SK-N-MC (cell line): ENCODE measurements at regions not wholly inside any gene's neighbourhood (a gene's known extent, or its start where the extent isn't known, plus 50 kb on each side); places are given as distances from the start of the nearest gene placed in this dataset.

Source experiments
- DNase-seq: peaks from one replicate; pipeline ENCODE4 v3.0.0-alpha.2; 2011; ENCODE audit warnings: low read depth, low spot score
- H3K27ac ChIP-seq: fragments of 200-600 bp; sonication (generic); 2 replicates; pipeline ENCODE4 v1.5.1; 2016; ENCODE audit warnings: mixed run types
- H3K36me3 ChIP-seq: fragments of 200-600 bp; sonication (generic); 2 replicates; pipeline ENCODE4 v1.6.1; 2017; ENCODE audit warnings: antibody characterized with exemption, low read length, mixed read lengths; ENCODE audit not compliant: insufficient read depth
- H3K4me3 ChIP-seq: fragments of 200-600 bp; sonication (generic); 2 replicates; pipeline ENCODE4 v1.5.1; 2016
- H3K9ac ChIP-seq: fragments of 200-600 bp; sonication (generic); 2 replicates; pipeline ENCODE4 v1.8.0; 2017; ENCODE audit warnings: mixed run types, mixed read lengths; ENCODE audit not compliant: insufficient read length
- H3K9me3 ChIP-seq: fragments of 200-600 bp; sonication (generic); 2 replicates; pipeline ENCODE4 v1.6.1; 2017; ENCODE audit warnings: low read depth, mild to moderate bottlenecking, antibody characterized with exemption, low read length, moderate library complexity, mixed read lengths
- EZH2 ChIP-seq: fragments of 200-600 bp; sonication (generic); IDR thresholded peaks from one replicate; pipeline ENCODE4 v1.6.1; 2017; ENCODE audit warnings: antibody characterized with exemption
- FOXP2 ChIP-seq: optimal IDR thresholded peaks from 2 replicates; pipeline ENCODE3; 2011; ENCODE audit warnings: mild to moderate bottlenecking, moderate library complexity; ENCODE audit not compliant: insufficient read depth; ENCODE audit errors: extremely low read length, control extremely low read depth
- POLR2AphosphoS5 ChIP-seq: IDR thresholded peaks from 2 replicates; pipeline ENCODE4 v1.6.1; 2012; ENCODE audit warnings: mild to moderate bottlenecking, low read depth, low read length, borderline replicate concordance

DNA sequence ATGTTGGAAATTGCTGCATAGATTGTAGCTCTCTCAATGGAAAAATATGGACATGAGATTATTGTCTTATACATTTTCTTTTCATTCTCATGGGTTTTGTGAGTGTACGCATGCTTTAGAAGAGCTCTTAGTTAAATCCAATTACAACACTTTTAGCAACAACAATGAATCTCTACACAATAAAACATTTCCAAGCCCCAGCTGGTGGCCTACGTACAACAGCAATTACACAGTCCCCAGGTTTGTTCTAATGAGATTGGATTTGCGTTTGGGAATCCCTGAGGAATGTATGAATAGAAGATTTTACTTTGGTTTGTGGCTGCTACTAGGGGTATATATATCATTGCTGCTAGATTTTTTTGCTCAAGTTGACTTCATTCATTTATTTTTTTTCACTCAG lies 98.6 kb downstream of the FHDC1 start:
- TF ChIP-seq POLR2AphosphoS5 = no peak
- no peak for TF ChIP-seq FOXP2
- TF ChIP-seq EZH2 = no peak
- DNase-seq = no peak
- no peak overlapping the region for H3K27ac ChIP-seq
- H3K4me3 ChIP-seq = no peak overlapping the region
- H3K36me3 ChIP-seq = no peaks in the 10 kb centered on the region
- H3K9me3 ChIP-seq = no peaks in the 10 kb centered on the region
- no peak overlapping the region for H3K9ac ChIP-seq

DNA sequence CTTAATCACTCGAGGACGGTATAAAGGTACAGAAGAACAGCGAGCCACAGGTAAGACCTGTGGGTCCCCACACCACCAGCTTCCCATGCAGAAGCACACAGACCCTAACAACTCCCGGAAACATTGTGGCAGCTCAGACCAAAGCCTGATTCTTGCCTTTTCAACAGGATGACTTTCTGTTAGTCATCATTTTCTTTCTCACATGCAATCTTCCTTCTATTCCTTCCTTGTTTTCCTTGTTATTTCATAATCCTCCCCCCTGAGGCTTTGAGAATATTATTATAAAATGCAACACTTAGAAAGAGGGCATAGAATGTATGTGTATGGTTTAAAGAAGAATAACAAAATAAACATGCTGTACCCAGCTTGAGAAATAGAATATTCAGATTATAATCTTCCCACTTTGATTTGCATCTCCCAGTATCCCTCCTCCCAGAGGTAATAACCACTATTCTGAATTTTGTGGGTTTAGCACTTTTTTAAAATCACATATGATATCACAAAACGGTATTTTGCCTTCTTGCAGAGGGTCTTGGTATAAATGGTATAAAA lies 100.9 kb downstream of the FHDC1 start:
- H3K27ac ChIP-seq = no peak overlapping the region
- no peak overlapping the region for H3K9ac ChIP-seq
- no peaks in the 10 kb centered on the region for H3K36me3 ChIP-seq
- H3K4me3 ChIP-seq = no peak overlapping the region
- DNase-seq = no peak
- no peaks in the 10 kb centered on the region for H3K9me3 ChIP-seq
- no peak for TF ChIP-seq POLR2AphosphoS5
- TF ChIP-seq EZH2 = no peak
- no peak for TF ChIP-seq FOXP2

DNA sequence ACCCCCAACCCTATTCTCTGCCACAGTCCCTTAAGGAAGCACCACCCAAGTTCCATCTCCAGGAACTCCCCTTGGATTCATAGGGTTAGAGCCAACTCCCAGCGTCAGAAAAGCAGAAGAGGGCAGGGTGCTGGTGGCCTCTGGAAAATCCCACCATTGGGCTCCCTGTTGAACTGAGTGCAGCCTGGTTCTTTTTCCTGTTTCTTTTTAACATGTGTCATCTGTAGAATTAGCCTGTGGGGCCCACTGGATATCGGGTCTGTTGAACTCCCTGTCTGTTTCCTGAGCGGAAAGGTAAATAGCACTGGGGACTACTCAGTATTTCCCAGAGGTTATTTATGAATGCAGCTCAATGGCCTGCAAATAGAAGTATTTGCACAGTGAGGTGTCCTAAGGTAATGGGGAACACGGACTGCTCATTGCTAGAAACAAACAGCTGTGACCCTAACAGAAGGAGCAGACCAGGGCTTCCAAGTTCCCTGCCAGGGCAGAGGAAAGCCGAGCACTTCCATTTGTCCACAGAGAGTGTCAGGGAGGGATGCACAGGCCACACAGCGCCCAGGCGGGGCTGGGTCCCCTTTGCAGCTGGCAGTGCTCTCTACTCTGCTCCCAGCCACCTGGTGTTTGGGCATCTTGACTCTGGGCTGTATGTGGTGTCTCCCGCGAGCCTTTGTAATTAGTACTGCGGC lies 102.6 kb downstream of the FHDC1 start:
- Histone ChIP-seq H3K36me3 (no peaks in the 10 kb centered on the region), H3K9me3 (no peaks in the 10 kb centered on the region), H3K27ac (no peak overlapping the region), H3K4me3 (no peak overlapping the region), H3K9ac (no peak overlapping the region)
- DNase-seq = no peak
- TF ChIP-seq POLR2AphosphoS5 (no peak), FOXP2 (no peak), EZH2 (no peak)

DNA sequence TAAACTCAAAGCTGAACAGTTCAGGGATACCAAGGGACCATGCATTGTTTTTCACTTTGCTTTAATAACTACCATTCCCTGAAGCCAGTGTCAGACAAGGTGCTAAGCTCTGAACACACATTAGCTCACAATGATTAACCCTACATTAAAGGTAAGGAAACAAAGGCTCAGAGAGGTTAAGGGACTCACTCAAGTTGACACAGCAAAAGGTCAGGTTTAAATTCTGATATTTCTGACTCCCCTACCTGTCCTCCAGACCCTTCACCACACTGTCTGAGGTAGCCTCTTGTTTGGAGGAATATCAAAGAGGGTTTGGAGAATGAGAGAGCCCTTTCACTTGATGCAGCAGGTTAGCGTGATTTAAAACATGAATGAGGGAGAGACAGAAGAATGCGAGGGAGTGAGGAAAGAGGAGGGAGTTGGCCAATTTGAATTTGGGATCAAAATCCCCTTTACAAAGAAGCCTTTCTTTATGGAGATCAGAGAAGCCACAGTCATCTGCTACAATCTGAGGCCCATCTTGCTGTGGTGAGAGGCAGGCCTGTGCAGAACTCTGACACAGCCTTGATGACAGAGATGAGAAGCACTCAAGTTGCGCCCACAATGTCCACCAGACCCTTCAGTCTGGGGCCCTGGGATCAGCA lies 103.5 kb downstream of the FHDC1 start:
- Histone ChIP-seq H3K4me3 (no peak overlapping the region), H3K9ac (no peak overlapping the region), H3K36me3 (no peaks in the 10 kb centered on the region), H3K9me3 (no peaks in the 10 kb centered on the region), H3K27ac (no peak overlapping the region)
- no peak for TF ChIP-seq POLR2AphosphoS5
- TF ChIP-seq EZH2 = no peak
- no peak for TF ChIP-seq FOXP2
- no peak for DNase-seq

DNA sequence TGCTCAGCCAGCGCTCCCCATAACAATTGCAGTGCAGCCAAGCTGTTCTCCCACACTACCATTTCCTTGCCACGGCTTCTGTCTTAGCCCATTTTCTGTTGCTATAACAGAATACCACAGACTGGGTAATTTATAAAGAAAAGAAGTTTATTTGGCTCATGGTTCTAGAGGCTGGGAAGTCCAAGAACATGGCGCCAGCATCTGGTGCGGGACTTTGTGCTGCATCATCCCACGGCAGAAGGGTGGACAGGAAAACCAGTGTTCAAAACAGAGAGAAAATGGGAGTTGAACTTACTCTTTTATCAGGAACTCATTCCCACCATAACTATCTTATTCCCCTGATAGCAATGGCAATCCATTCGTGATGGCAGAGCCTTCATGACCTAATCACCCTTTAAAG lies 104.6 kb downstream of the FHDC1 start:
- Histone ChIP-seq H3K27ac (no peak overlapping the region), H3K36me3 (no peaks in the 10 kb centered on the region), H3K4me3 (no peak overlapping the region), H3K9ac (no peak overlapping the region), H3K9me3 (no peaks in the 10 kb centered on the region)
- no peak for DNase-seq
- TF ChIP-seq EZH2 = no peak

DNA sequence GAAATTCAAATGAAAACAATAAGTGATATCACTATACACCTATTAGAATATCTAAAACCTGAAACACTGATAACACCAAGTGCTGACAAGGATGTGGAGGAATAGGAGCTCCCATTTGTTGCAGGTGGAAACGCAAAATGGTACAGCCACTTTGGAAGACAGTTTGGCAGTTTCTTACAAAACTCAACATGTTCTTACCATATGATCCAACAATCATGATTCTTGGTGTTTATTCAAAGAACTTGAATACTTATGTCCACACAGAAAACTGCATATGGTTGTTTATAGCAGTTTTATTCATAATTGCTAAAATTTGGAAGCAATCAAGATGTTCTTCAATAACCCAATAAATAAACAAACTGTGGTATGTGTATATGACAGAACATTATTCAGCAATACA lies 107.9 kb downstream of the FHDC1 start:
- no peak overlapping the region for H3K9ac ChIP-seq
- TF ChIP-seq FOXP2 (no peak), EZH2 (no peak), POLR2AphosphoS5 (no peak)
- no peaks in the 10 kb centered on the region for H3K36me3 ChIP-seq
- no peak overlapping the region for H3K4me3 ChIP-seq
- no peak overlapping the region for H3K27ac ChIP-seq
- H3K9me3 ChIP-seq = no peaks in the 10 kb centered on the region
- DNase-seq = no peak

DNA sequence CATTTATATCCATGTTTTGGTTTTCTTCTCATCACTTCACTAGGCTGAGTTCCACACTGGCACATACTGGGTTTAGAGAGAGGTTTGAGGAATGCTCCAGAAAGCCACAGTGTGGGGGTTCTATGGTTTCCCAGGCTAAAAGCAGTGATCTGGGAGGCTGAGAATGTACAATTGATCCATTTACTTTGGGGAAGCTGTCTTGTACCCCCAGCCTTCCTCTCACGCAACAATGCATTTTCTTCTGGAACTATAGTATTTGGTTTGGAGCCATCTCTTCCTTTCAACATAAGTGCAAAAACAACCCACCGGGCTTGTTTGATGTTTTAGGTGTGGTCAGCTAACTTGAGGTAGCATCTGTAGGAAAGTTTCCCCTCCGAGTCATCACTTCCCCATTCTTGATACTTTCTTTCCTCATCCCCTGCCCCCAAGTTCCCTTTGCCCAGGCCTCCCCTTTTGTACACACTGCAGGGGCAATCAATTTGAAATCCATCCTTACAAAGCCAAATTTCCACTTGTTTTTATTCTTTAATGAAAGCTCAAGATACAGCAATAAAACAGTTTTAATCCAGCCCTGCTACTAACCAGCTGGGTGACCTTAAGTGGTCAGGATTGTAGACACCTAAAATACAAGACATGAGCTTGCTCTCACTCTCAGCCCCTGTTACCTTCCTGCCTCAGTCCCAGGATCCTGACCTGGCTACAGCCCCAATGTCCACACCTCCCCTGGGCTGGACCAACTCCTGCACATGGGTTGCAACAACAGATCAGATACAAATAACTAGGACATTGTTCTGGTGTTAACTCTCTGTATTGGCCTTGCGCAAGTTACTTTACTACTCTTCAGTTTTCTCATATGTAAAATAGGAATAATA lies 109.2 kb downstream of the FHDC1 start:
- no peak for DNase-seq
- H3K4me3 ChIP-seq = no peak overlapping the region

DNA sequence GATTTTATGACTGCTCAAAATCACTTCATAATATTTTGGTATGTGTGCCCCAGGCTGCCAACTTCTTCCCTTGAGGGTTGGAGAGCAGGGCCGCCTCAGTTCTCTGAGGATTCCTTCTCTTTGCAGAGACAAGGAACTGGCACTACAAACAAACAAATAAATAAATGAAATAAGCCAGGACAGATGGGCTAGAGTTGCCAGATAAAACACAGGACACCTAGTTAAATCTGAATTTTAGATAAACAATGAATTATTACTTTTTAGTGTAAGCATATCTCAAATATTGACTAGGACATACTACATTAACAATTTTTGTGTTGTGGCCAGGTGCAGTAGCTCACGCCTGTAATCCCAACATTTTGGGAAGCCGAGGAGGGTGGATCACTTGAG lies 122.5 kb downstream of the FHDC1 start:
- Histone ChIP-seq H3K9ac (no peak overlapping the region), H3K9me3 (no peaks in the 10 kb centered on the region), H3K27ac (no peak overlapping the region), H3K36me3 (no peaks in the 10 kb centered on the region), H3K4me3 (no peak overlapping the region)
- TF ChIP-seq POLR2AphosphoS5 = no peak
- no peak for TF ChIP-seq EZH2
- TF ChIP-seq FOXP2 = no peak
- DNase-seq = no peak

More for the DNA sequence above, 109.2 kb downstream of the FHDC1 start:
- no peak overlapping the region for H3K9ac ChIP-seq
- H3K9me3 ChIP-seq = no peaks in the 10 kb centered on the region
- TF ChIP-seq FOXP2 (no peak), EZH2 (no peak), POLR2AphosphoS5 (no peak)
- H3K36me3 ChIP-seq = no peaks in the 10 kb centered on the region
- no peak overlapping the region for H3K27ac ChIP-seq

DNA sequence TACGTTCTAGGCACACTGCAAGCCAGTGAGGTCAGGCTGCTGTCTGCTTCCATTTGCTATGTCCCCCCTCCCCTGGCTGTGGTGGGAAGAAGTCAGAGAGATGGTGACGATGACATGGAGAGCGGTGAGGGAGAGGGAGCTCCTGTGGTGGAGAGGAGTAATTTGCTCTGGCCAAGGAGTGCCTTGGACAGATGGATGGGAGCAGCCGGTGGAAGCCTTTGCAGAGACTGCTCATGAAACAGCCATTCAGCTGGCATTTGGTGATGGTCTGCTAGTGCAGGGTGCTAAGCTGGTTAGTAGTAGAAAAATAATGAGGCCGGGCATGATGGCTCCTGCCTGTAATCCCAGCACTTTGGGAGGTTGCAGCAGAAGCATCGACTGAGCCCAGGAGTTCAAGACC lies 124.1 kb downstream of the FHDC1 start:
- Histone ChIP-seq H3K4me3 (no peak overlapping the region), H3K36me3 (no peaks in the 10 kb centered on the region), H3K9me3 (no peaks in the 10 kb centered on the region), H3K27ac (no peak overlapping the region), H3K9ac (no peak overlapping the region)
- TF ChIP-seq FOXP2 = no peak
- TF ChIP-seq EZH2 = no peak
- no peak for TF ChIP-seq POLR2AphosphoS5
- no peak for DNase-seq
